Renal cortical epithelial cell (primary cell): ENCODE measurements at regions not wholly inside any gene's neighbourhood (a gene's known extent, or its start where the extent isn't known, plus 50 kb on each side); places are given as distances from the start of the nearest gene placed in this dataset.

Source experiments
- DNase-seq: peaks from one replicate; pipeline ENCODE4 v3.0.0-alpha.2; 2011; ENCODE audit warnings: low read depth

GRCh38 chr2:111708476-111709180, 175.4 kb downstream of the ANAPC1 start:
- peak; percentile 75 for DNase-seq

- no peak for DNase-seq
Measured at GRCh38 chr2:111709321-111709720, 174.7 kb downstream of the ANAPC1 start.

- DNase-seq = peak; percentile 22
Measured at GRCh38 chr2:111710085-111710484, 173.9 kb downstream of the ANAPC1 start.

GRCh38 chr2:111710613-111711012, 173.4 kb downstream of the ANAPC1 start:
- DNase-seq = no peak

GRCh38 chr2:111711270-111711669, 172.7 kb downstream of the ANAPC1 start:
- DNase-seq = no peak

GRCh38 chr2:111712361-111712760, 171.6 kb downstream of the ANAPC1 start:
- DNase-seq = no peak

- DNase-seq = peak; percentile 19
Measured at GRCh38 chr2:111712940-111713515, 171.0 kb downstream of the ANAPC1 start.

- DNase-seq = no peak
Measured at GRCh38 chr2:111715987-111716904, 167.7 kb downstream of the ANAPC1 start.

- DNase-seq = no peak
Measured at GRCh38 chr2:111716905-111717775, 166.9 kb downstream of the ANAPC1 start.
